NCI-H1092 (cell line): ENCODE measurements at regions not wholly inside any gene's neighbourhood (a gene's known extent, or its start where the extent isn't known, plus 50 kb on each side); places are given as distances from the start of the nearest gene placed in this dataset.
A peak's percentile ranks its signal among the peaks of the same experiment; 100 is the strongest.
"Not testable (repeated sequence)": the region's sequence is repeated elsewhere in the genome, so short reads cannot be mapped to it uniquely, and the experiment has no call there.

Experiments
- DNase-seq: peaks from one replicate; lab custom pipeline; 2025; lab: John Stamatoyannopoulos, UW

- no peak for DNase-seq
These were observed 179.3 kb downstream of the ENC1 start for GRCh38 chr5:74461251-74461650.

- no peak for DNase-seq
These were observed 179.8 kb downstream of the ENC1 start for GRCh38 chr5:74460694-74461093.

- no peak for DNase-seq
These were observed 180.5 kb downstream of the ENC1 start for GRCh38 chr5:74459984-74460383.

GRCh38 chr5:74457876-74458275 lies 182.7 kb downstream of the ENC1 start:
- DNase-seq = no peak

- DNase-seq = no peak
These were observed 186.1 kb downstream of the ENC1 start for GRCh38 chr5:74454263-74455030.

GRCh38 chr5:74452856-74453255 lies 187.7 kb downstream of the ENC1 start:
- no peak for DNase-seq

GRCh38 chr5:74450095-74450494 lies 190.4 kb downstream of the ENC1 start:
- DNase-seq = no peak

- no peak for DNase-seq
These were observed 193.7 kb downstream of the ENC1 start for GRCh38 chr5:74446725-74447241.

- DNase-seq = no peak
These were observed 198.1 kb downstream of the ENC1 start for GRCh38 chr5:74442466-74442865.

- DNase-seq = no peak
These were observed 198.9 kb downstream of the ENC1 start for GRCh38 chr5:74441616-74442015.

- no peak for DNase-seq
These were observed 200.2 kb downstream of the ENC1 start for GRCh38 chr5:74440341-74440740.

- DNase-seq = not testable (repeated sequence)
These were observed 202.7 kb downstream of the ENC1 start for GRCh38 chr5:74437870-74438269.

- DNase-seq = no peak
These were observed 206.4 kb downstream of the ENC1 start for GRCh38 chr5:74433896-74434829.

GRCh38 chr5:74433255-74433895 lies 207.2 kb downstream of the ENC1 start:
- DNase-seq = no peak

- no peak for DNase-seq
These were observed 207.8 kb downstream of the ENC1 start for GRCh38 chr5:74432721-74433120.

- peak; percentile 29 for DNase-seq
These were observed 208.3 kb downstream of the ENC1 start for GRCh38 chr5:74432216-74432615.

- DNase-seq = no peak
These were observed 209.2 kb downstream of the ENC1 start for GRCh38 chr5:74431290-74431669.

GRCh38 chr5:74430631-74431289 lies 209.8 kb downstream of the ENC1 start:
- no peak for DNase-seq

GRCh38 chr5:74429495-74429894 lies 211.0 kb downstream of the ENC1 start:
- DNase-seq = no peak

GRCh38 chr5:74428876-74429275 lies 211.7 kb downstream of the ENC1 start:
- DNase-seq = no peak

GRCh38 chr5:74428275-74428674 lies 212.3 kb downstream of the ENC1 start:
- no peak for DNase-seq

- no peak for DNase-seq
These were observed 214.0 kb downstream of the ENC1 start for GRCh38 chr5:74426506-74426905.
